Right lobe of liver (tissue), 4 donors: ENCODE measurements at regions not wholly inside any gene's neighbourhood (a gene's known extent, or its start where the extent isn't known, plus 50 kb on each side); places are given as distances from the start of the nearest gene placed in this dataset.

Source experiments
- POLR2A ChIP-seq: fragments of 450-650 bp; IDR thresholded peaks from one replicate; pipeline ENCODE4 v1.6.1; 2017; ENCODE audit warnings: antibody characterized with exemption, mild to moderate bottlenecking
- TF ChIP-seq, protein P1 (sequence below), 4 donors: fragments of 200-600 bp in 3 of 4; fragments of 450-650 bp in 1 of 4; IDR thresholded peaks; one replicate each; pipeline versions ENCODE4 v1.5.1 to v1.8.0; 2016 to 2022; ENCODE audit warnings: antibody characterized with exemption in 4 of 4, mild to moderate bottlenecking in 2 of 4
- donor health status: DM: no; HTN: no; CAD: no.
- donor health status: DM: no; HTN: no; CAD: no.
- donor health status: DM: no; HTN: yes; CAD: no.

DNA sequence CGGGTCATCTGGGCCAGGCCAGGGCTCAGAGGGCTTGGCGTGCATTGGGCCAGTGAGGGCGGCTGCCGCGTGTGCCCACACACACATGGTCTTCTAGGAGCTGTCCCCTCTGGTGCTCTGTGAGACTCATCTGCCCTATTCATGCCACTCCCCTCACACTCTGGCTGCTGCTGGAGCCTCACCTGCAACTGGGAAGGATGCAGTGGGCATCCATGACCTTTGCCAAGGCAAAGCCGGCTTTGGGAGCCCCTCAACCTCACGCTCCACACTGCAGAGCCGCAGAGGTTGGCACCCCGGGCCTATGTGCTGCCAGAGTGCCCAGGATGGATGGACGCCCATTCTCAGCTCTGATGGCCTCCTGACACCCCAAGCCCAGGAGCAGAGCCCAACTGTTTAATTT, 330.2 kb upstream of the SALL3 start:
- TF ChIP-seq, protein P1, sequence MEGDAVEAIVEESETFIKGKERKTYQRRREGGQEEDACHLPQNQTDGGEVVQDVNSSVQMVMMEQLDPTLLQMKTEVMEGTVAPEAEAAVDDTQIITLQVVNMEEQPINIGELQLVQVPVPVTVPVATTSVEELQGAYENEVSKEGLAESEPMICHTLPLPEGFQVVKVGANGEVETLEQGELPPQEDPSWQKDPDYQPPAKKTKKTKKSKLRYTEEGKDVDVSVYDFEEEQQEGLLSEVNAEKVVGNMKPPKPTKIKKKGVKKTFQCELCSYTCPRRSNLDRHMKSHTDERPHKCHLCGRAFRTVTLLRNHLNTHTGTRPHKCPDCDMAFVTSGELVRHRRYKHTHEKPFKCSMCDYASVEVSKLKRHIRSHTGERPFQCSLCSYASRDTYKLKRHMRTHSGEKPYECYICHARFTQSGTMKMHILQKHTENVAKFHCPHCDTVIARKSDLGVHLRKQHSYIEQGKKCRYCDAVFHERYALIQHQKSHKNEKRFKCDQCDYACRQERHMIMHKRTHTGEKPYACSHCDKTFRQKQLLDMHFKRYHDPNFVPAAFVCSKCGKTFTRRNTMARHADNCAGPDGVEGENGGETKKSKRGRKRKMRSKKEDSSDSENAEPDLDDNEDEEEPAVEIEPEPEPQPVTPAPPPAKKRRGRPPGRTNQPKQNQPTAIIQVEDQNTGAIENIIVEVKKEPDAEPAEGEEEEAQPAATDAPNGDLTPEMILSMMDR (IDR thresholded peaks at IDR 0.05): no peak
- no peak for TF ChIP-seq POLR2A
